ENCODE measurements at regions not wholly inside any gene's neighbourhood (a gene's known extent, or its start where the extent isn't known, plus 50 kb on each side); places are given as distances from the start of the nearest gene placed in this dataset.

DNA sequence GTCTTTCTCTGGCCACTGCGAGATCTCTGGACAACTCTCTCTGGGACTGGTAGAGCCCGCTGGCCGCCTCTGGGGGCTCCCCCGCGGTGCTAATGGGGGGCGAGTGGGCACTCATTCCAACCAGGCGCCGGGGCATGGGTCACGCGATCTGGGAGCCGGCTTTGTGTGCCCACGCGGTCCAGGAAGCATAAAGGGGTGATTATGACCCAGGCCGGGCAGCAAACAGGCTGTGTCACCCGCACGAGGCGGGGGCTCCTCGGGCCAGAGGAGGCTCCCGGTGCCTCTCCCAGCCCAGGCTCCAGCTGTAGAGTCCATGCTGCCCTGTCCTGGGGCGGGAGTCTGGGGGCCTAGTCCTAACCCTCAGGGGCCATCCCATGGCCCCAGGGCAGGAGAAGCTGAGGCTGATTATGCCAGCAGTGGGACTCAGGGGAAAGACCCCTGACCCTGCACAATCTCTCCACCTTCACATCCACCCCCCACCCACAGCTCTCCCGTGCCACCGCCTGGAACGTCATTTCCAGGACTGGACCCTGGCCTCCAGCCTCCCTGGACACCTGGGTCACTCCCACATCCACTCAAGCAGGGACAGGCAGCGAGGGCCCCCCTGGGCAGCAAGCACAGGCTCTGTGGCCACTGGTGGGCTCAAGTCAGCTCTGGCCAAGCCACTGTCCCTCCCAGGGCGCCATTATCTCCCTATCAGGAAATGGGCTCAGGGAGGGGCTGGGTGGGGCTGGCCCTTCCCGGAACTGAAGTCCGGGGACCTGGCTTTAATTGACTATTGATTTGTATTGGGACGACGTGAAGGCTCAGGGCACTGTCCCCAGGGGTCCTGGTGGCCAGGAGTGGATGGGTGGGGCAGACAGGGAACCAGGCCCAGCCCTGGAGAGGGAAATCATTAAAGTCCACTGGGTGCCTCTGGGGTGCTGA lies 50.0 kb downstream of the PTPRS start:
- peaks cover 0 to 6% of the 10 kb centered on the region in 2 experiments for H3K27me3 ChIP-seq (ENCODE audit: control insufficient read depth in 1 of 2, insufficient read depth in 1 of 2, low read length in 2 of 2)
- H2BK5ac ChIP-seq (ENCODE audit: low read depth, low read length, poor library complexity, severe bottlenecking) = no peak overlapping the region
- DNase-seq = no peak
- 88% methylated on average over 28 of the region's 29 CpGs for WGBS
- no peak overlapping the region for H3K4ac ChIP-seq (ENCODE audit: low read depth in 1 of 2, low read length in 2 of 2)
- peaks cover 6 to 19% of the 10 kb centered on the region in 2 experiments for H3K36me3 ChIP-seq (ENCODE audit: control insufficient read depth in 1 of 2, insufficient read depth in 2 of 2, low read depth in 1 of 2, low read length in 2 of 2)
- no peak overlapping the region for H3K4me2 ChIP-seq (ENCODE audit: low read length, poor library complexity, severe bottlenecking)
- no peak overlapping the region for H4K91ac ChIP-seq (ENCODE audit: low read length)
- no peak overlapping the region for H2AFZ ChIP-seq (ENCODE audit: low read depth, low read length)
- H3K23ac ChIP-seq (ENCODE audit: low read length in 2 of 2) = no peak overlapping the region
- H3K18ac ChIP-seq (ENCODE audit: low read depth in 1 of 2, low read length in 2 of 2) = no peak overlapping the region
- H3K9ac ChIP-seq (ENCODE audit: low read length) = peak overlapping the region; percentile 90
- H2BK12ac ChIP-seq (ENCODE audit: low read length in 2 of 2) = no peak overlapping the region
- H2AK5ac ChIP-seq (ENCODE audit: low read length, severe bottlenecking) = no peak overlapping the region
- no peaks in the 10 kb centered on the region for H3K9me3 ChIP-seq (ENCODE audit: control insufficient read depth, low read length)
- H3K27ac ChIP-seq (ENCODE audit: low read length, poor library complexity, severe bottlenecking) = no peak overlapping the region
- H4K8ac ChIP-seq (ENCODE audit: low read length) = no peak overlapping the region
- no peak overlapping the region for H3K14ac ChIP-seq (ENCODE audit: low read length in 2 of 2)
- H3K4me1 ChIP-seq (ENCODE audit: control insufficient read depth, insufficient read depth, low read depth, low read length) = peaks cover 39% of the 10 kb centered on the region
- peaks cover 59% of the 10 kb centered on the region for H3K79me1 ChIP-seq (replicated peaks; ENCODE audit: low read length, poor library complexity, severe bottlenecking)
- peak overlapping the region in 1 of 2 experiments; percentile 98 for H3K4me3 ChIP-seq (ENCODE audit: insufficient read depth in 1 of 2, low read depth in 1 of 2, low read length in 2 of 2)
- no peak overlapping the region for H2BK15ac ChIP-seq (ENCODE audit: low read depth, poor library complexity, severe bottlenecking)
- H2BK120ac ChIP-seq (ENCODE audit: low read depth, low read length) = no peak overlapping the region

- Histone ChIP-seq H3K27ac (ENCODE audit: low read length, poor library complexity, severe bottlenecking) (no peak overlapping the region), H3K36me3 (ENCODE audit: control insufficient read depth in 1 of 2, insufficient read depth in 2 of 2, low read depth in 1 of 2, low read length in 2 of 2) (peaks cover 19 to 31% of the 10 kb centered on the region in 2 experiments), H3K9me3 (ENCODE audit: control insufficient read depth, low read length) (no peaks in the 10 kb centered on the region), H4K8ac (ENCODE audit: low read length) (no peak overlapping the region), H3K79me1 (replicated peaks; ENCODE audit: low read length, poor library complexity, severe bottlenecking) (peaks cover 59% of the 10 kb centered on the region), H2BK5ac (ENCODE audit: low read depth, low read length, poor library complexity, severe bottlenecking) (no peak overlapping the region), H3K23ac (ENCODE audit: low read length in 2 of 2) (no peak overlapping the region), H3K4ac (ENCODE audit: low read depth in 1 of 2, low read length in 2 of 2) (no peak overlapping the region), H2AK5ac (ENCODE audit: low read length, severe bottlenecking) (no peak overlapping the region), H3K9ac (ENCODE audit: low read length) (no peak overlapping the region), H4K91ac (ENCODE audit: low read length) (no peak overlapping the region), H3K4me1 (ENCODE audit: control insufficient read depth, insufficient read depth, low read depth, low read length) (peaks cover 39% of the 10 kb centered on the region), H3K4me2 (ENCODE audit: low read length, poor library complexity, severe bottlenecking) (no peak overlapping the region), H3K27me3 (ENCODE audit: control insufficient read depth in 1 of 2, insufficient read depth in 1 of 2, low read length in 2 of 2) (peaks cover 0 to 3% of the 10 kb centered on the region in 2 experiments), H2BK12ac (ENCODE audit: low read length in 2 of 2) (no peak overlapping the region), H2BK15ac (ENCODE audit: low read depth, poor library complexity, severe bottlenecking) (no peak overlapping the region), H2AFZ (ENCODE audit: low read depth, low read length) (no peak overlapping the region), H2BK120ac (ENCODE audit: low read depth, low read length) (no peak overlapping the region), H3K18ac (ENCODE audit: low read depth in 1 of 2, low read length in 2 of 2) (no peak overlapping the region), H3K14ac (ENCODE audit: low read length in 2 of 2) (no peak overlapping the region), H3K4me3 (ENCODE audit: insufficient read depth in 1 of 2, low read depth in 1 of 2, low read length in 2 of 2) (peak overlapping the region in 1 of 2 experiments; percentile 45)
- no peak for DNase-seq
- 89% methylated on average over 18 of the region's 18 CpGs for WGBS
Measured at GRCh38 chr19:5289060-5289990, 51.3 kb downstream of the PTPRS start.

- no peak overlapping the region for H3K4ac ChIP-seq (ENCODE audit: low read depth in 1 of 2, low read length in 2 of 2)
- H3K79me1 ChIP-seq (replicated peaks; ENCODE audit: low read length, poor library complexity, severe bottlenecking) = peaks cover 62% of the 10 kb centered on the region
- no peak overlapping the region for H2BK5ac ChIP-seq (ENCODE audit: low read depth, low read length, poor library complexity, severe bottlenecking)
- H3K4me2 ChIP-seq (ENCODE audit: low read length, poor library complexity, severe bottlenecking) = no peak overlapping the region
- H3K4me3 ChIP-seq (ENCODE audit: insufficient read depth in 1 of 2, low read depth in 1 of 2, low read length in 2 of 2) = peak overlapping the region in 1 of 2 experiments; percentile 45
- H3K14ac ChIP-seq (ENCODE audit: low read length in 2 of 2) = no peak overlapping the region
- no peak overlapping the region for H2AK5ac ChIP-seq (ENCODE audit: low read length, severe bottlenecking)
- H3K36me3 ChIP-seq (ENCODE audit: control insufficient read depth in 1 of 2, insufficient read depth in 2 of 2, low read depth in 1 of 2, low read length in 2 of 2) = peaks cover 24 to 37% of the 10 kb centered on the region in 2 experiments
- WGBS = 68% methylated on average over 4 of the region's 4 CpGs
- H4K8ac ChIP-seq (ENCODE audit: low read length) = no peak overlapping the region
- H3K27ac ChIP-seq (ENCODE audit: low read length, poor library complexity, severe bottlenecking) = no peak overlapping the region
- no peaks in the 10 kb centered on the region for H3K9me3 ChIP-seq (ENCODE audit: control insufficient read depth, low read length)
- no peak overlapping the region for H4K91ac ChIP-seq (ENCODE audit: low read length)
- no peak overlapping the region for H2BK12ac ChIP-seq (ENCODE audit: low read length in 2 of 2)
- H3K4me1 ChIP-seq (ENCODE audit: control insufficient read depth, insufficient read depth, low read depth, low read length) = peaks cover 31% of the 10 kb centered on the region
- H2BK120ac ChIP-seq (ENCODE audit: low read depth, low read length) = no peak overlapping the region
- no peaks in the 10 kb centered on the region for H3K27me3 ChIP-seq (ENCODE audit: control insufficient read depth in 1 of 2, insufficient read depth in 1 of 2, low read length in 2 of 2)
- H3K18ac ChIP-seq (ENCODE audit: low read depth in 1 of 2, low read length in 2 of 2) = no peak overlapping the region
- H3K23ac ChIP-seq (ENCODE audit: low read length in 2 of 2) = no peak overlapping the region
- no peak overlapping the region for H2BK15ac ChIP-seq (ENCODE audit: low read depth, poor library complexity, severe bottlenecking)
- no peak for DNase-seq
- H2AFZ ChIP-seq (ENCODE audit: low read depth, low read length) = no peak overlapping the region
- H3K9ac ChIP-seq (ENCODE audit: low read length) = no peak overlapping the region
Measured at GRCh38 chr19:5288347-5288739, 52.3 kb downstream of the PTPRS start.

DNA sequence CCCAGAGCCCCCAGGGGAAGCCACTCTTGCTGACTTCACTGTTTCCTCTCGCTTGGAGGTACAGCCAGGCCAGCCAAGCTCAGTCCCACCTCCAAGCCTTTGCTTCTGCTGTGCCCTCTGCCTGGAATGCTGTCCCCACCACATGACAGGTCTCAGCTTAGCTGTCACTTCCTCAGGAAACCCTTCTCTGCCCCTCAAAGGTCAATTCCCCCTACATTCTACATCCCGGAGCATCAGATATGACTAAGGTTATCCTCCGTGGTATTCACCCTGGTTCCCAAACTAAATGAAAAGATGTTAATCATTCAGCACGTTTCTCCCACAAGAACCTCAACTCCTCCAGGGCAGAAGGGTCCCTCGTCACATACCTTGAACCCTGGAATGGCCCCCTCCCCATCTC lies 53.5 kb downstream of the PTPRS start:
- H2BK120ac ChIP-seq (ENCODE audit: low read depth, low read length) = no peak overlapping the region
- H3K27me3 ChIP-seq (ENCODE audit: control insufficient read depth in 1 of 2, insufficient read depth in 1 of 2, low read length in 2 of 2) = no peaks in the 10 kb centered on the region
- no peak overlapping the region for H2BK15ac ChIP-seq (ENCODE audit: low read depth, poor library complexity, severe bottlenecking)
- H3K79me1 ChIP-seq (replicated peaks; ENCODE audit: low read length, poor library complexity, severe bottlenecking) = peaks cover 57% of the 10 kb centered on the region
- H3K4me2 ChIP-seq (ENCODE audit: low read length, poor library complexity, severe bottlenecking) = no peak overlapping the region
- no peak overlapping the region for H2AFZ ChIP-seq (ENCODE audit: low read depth, low read length)
- no peak overlapping the region for H3K14ac ChIP-seq (ENCODE audit: low read length in 2 of 2)
- no peak overlapping the region for H4K91ac ChIP-seq (ENCODE audit: low read length)
- WGBS = 63% methylated on average over 5 of the region's 5 CpGs
- H4K8ac ChIP-seq (ENCODE audit: low read length) = no peak overlapping the region
- no peak overlapping the region for H3K4me3 ChIP-seq (ENCODE audit: insufficient read depth in 1 of 2, low read depth in 1 of 2, low read length in 2 of 2)
- no peak overlapping the region for H3K18ac ChIP-seq (ENCODE audit: low read depth in 1 of 2, low read length in 2 of 2)
- peaks cover 27% of the 10 kb centered on the region for H3K4me1 ChIP-seq (ENCODE audit: control insufficient read depth, insufficient read depth, low read depth, low read length)
- H2AK5ac ChIP-seq (ENCODE audit: low read length, severe bottlenecking) = no peak overlapping the region
- no peak for DNase-seq
- no peak overlapping the region for H3K9ac ChIP-seq (ENCODE audit: low read length)
- H2BK12ac ChIP-seq (ENCODE audit: low read length in 2 of 2) = no peak overlapping the region
- no peak overlapping the region for H2BK5ac ChIP-seq (ENCODE audit: low read depth, low read length, poor library complexity, severe bottlenecking)
- no peak overlapping the region for H3K4ac ChIP-seq (ENCODE audit: low read depth in 1 of 2, low read length in 2 of 2)
- H3K9me3 ChIP-seq (ENCODE audit: control insufficient read depth, low read length) = no peaks in the 10 kb centered on the region
- no peak overlapping the region for H3K27ac ChIP-seq (ENCODE audit: low read length, poor library complexity, severe bottlenecking)
- peaks cover 24 to 50% of the 10 kb centered on the region in 2 experiments for H3K36me3 ChIP-seq (ENCODE audit: control insufficient read depth in 1 of 2, insufficient read depth in 2 of 2, low read depth in 1 of 2, low read length in 2 of 2)
- H3K23ac ChIP-seq (ENCODE audit: low read length in 2 of 2) = no peak overlapping the region

Measured in mesenchymal stem cell (in vitro differentiated cells and primary cell).